ENCODE measurements at regions not wholly inside any gene's neighbourhood (a gene's known extent, or its start where the extent isn't known, plus 50 kb on each side); places are given as distances from the start of the nearest gene placed in this dataset.
"Not testable (repeated sequence)": the region's sequence is repeated elsewhere in the genome, so short reads cannot be mapped to it uniquely, and the experiment has no call there.

- TF ChIP-seq YY1 (IDR thresholded peaks at IDR 0.05; ENCODE audit: insufficient read depth, insufficient read length); SUZ12 (IDR thresholded peaks at IDR 0.05; ENCODE audit: extremely low read depth, insufficient read depth, insufficient read length): not testable (repeated sequence)
Observed at GRCh38 chr6:85286507-85286906, 163.4 kb upstream of the NT5E start.
